Activated CD4-positive, CD25-positive, alpha-beta regulatory T cell treated with anti-CD3 and anti-CD28 coated beads, Interleukin-2, amount 50 U/mL, for 24 hours (primary cell): ENCODE measurements at regions not wholly inside any gene's neighbourhood (a gene's known extent, or its start where the extent isn't known, plus 50 kb on each side); places are given as distances from the start of the nearest gene placed in this dataset.

Experiments
- ATAC-seq, 2 donors: fragments of 150-1000 bp; cut with Tn5 transposase; one replicate each; pipeline ENCODE4 v1.10.0; 2021; ENCODE audit warnings: mild to moderate bottlenecking in 1 of 2, moderate library complexity in 1 of 2

- no peak for ATAC-seq
Observed at GRCh38 chr11:70861559-70861958, 390.8 kb downstream of the SHANK2 start.

GRCh38 chr11:70862093-70862492, 390.3 kb downstream of the SHANK2 start:
- ATAC-seq, result no peak

GRCh38 chr11:70863186-70863585, 389.2 kb downstream of the SHANK2 start:
- no peak for ATAC-seq

GRCh38 chr11:70863993-70864392, 388.4 kb downstream of the SHANK2 start:
- no peak for ATAC-seq

GRCh38 chr11:70865356-70865755, 387.0 kb downstream of the SHANK2 start:
- no peak for ATAC-seq

GRCh38 chr11:70866834-70867233, 385.5 kb downstream of the SHANK2 start:
- ATAC-seq, result no peak

- ATAC-seq, result no peak
Observed at GRCh38 chr11:70867281-70868047, 384.9 kb downstream of the SHANK2 start.

- ATAC-seq, result no peak
Observed at GRCh38 chr11:70868341-70868885, 384.0 kb downstream of the SHANK2 start.

GRCh38 chr11:70869054-70869453, 383.3 kb downstream of the SHANK2 start:
- ATAC-seq, result no peak

GRCh38 chr11:70871881-70872280, 380.5 kb downstream of the SHANK2 start:
- ATAC-seq, result no peak

- ATAC-seq, result no peak
Observed at GRCh38 chr11:70872299-70872698, 380.1 kb downstream of the SHANK2 start.

GRCh38 chr11:70872955-70873735, 379.2 kb downstream of the SHANK2 start:
- ATAC-seq, result no peak

GRCh38 chr11:70873736-70874412, 378.5 kb downstream of the SHANK2 start:
- ATAC-seq, result no peak

GRCh38 chr11:70876685-70877084, 375.7 kb downstream of the SHANK2 start:
- ATAC-seq, result no peak

- no peak for ATAC-seq
Observed at GRCh38 chr11:70877151-70877550, 375.2 kb downstream of the SHANK2 start.

GRCh38 chr11:70878366-70878765, 374.0 kb downstream of the SHANK2 start:
- ATAC-seq, result no peak

GRCh38 chr11:70879601-70880285, 372.6 kb downstream of the SHANK2 start:
- ATAC-seq, result no peak

GRCh38 chr11:70880416-70880815, 372.0 kb downstream of the SHANK2 start:
- no peak for ATAC-seq

GRCh38 chr11:70881948-70882715, 370.2 kb downstream of the SHANK2 start:
- ATAC-seq, result no peak

- ATAC-seq, result no peak
Observed at GRCh38 chr11:70882716-70883085, 369.7 kb downstream of the SHANK2 start.

- no peak for ATAC-seq
Observed at GRCh38 chr11:70883323-70883940, 368.9 kb downstream of the SHANK2 start.
